Left lung (tissue), 4 donors: ENCODE measurements at regions not wholly inside any gene's neighbourhood (a gene's known extent, or its start where the extent isn't known, plus 50 kb on each side); places are given as distances from the start of the nearest gene placed in this dataset.

Experiments
- ATAC-seq: fragments of 200-7000 bp; cut with Tn5 transposase; one replicate; pipeline ENCODE4 v1.9.1; 2020; ENCODE audit warnings: moderate library complexity
- DNase-seq, 4 donors: peaks; one replicate each; pipeline ENCODE4 v3.0.0-alpha.2; 2013 to 2020
- H3K27ac ChIP-seq, 2 donors: fragments of 200-600 bp; sonication (generic) in 1 of 2; one replicate each; pipeline versions ENCODE4 v1.5.0 to v1.8.0; 2020 to 2021
- H3K27me3 ChIP-seq, 2 donors: fragments of 200-600 bp; sonication (generic) in 1 of 2; one replicate each; pipeline versions ENCODE4 v1.5.0 to v1.8.0; 2020 to 2021
- H3K36me3 ChIP-seq, 2 donors: fragments of 200-600 bp; sonication (generic) in 1 of 2; one replicate each; pipeline versions ENCODE4 v1.5.0 to v1.8.0; 2020 to 2021
- H3K4me1 ChIP-seq, 2 donors: fragments of 200-600 bp; one replicate each; pipeline ENCODE4 v1.8.0; 2021
- H3K4me3 ChIP-seq, 2 donors: fragments of 200-600 bp; sonication (generic) in 1 of 2; one replicate each; pipeline versions ENCODE4 v1.5.0 to v1.8.0; 2020 to 2021; ENCODE audit warnings: mild to moderate bottlenecking in 1 of 2
- H3K9me3 ChIP-seq, 2 donors: fragments of 200-600 bp; sonication (generic) in 1 of 2; one replicate each; pipeline versions ENCODE4 v1.5.0 to v1.8.0; 2020 to 2021
- CTCF ChIP-seq, 2 donors: fragments of 200-600 bp; sonication (generic) in 1 of 2; IDR thresholded peaks; one replicate each; pipeline versions ENCODE4 v1.5.0 to v1.8.0; 2021; ENCODE audit warnings: antibody characterized with exemption in 2 of 2
- intact Hi-C, 2 donors: fragments of 100-400 bp; cut with DNase I; formaldehyde crosslinking; loops; one replicate each; pipeline versions ENCODE4 v1.11.2 to v1.14.2; 2022
- donor health status: DM: no; HTN: yes; CAD: no.
- donor health status: DM: no; HTN: no; CAD: no.

- TF ChIP-seq CTCF (IDR thresholded peaks at IDR 0.05) = no peak
- H3K27me3 ChIP-seq = no peaks in the 10 kb centered on the region
- DNase-seq (no peak), ATAC-seq (no peak)
- no peaks in the 10 kb centered on the region for H3K4me1 ChIP-seq
- H3K4me3 ChIP-seq = no peak overlapping the region
- intact Hi-C loops = no loop called here
- H3K36me3 ChIP-seq = no peaks in the 10 kb centered on the region
- no peaks in the 10 kb centered on the region for H3K9me3 ChIP-seq
- no peak overlapping the region for H3K27ac ChIP-seq
Measured at GRCh38 chr6:147782302-147782701, 273.8 kb downstream of the SAMD5 start.

- no peak for ATAC-seq
- intact Hi-C loops = no loop called here
Measured at GRCh38 chr6:147784371-147784770, 275.9 kb downstream of the SAMD5 start.

GRCh38 chr6:147787417-147787816, 278.9 kb downstream of the SAMD5 start:
- Histone ChIP-seq H3K36me3 (no peaks in the 10 kb centered on the region), H3K4me3 (no peak overlapping the region), H3K4me1 (no peaks in the 10 kb centered on the region), H3K9me3 (peaks cover 0 to 2% of the 10 kb centered on the region in 2 donors), H3K27me3 (no peaks in the 10 kb centered on the region), H3K27ac (no peak overlapping the region)
- ATAC-seq (no peak), DNase-seq (no peak)
- intact Hi-C loops = no loop called here
- TF ChIP-seq CTCF (IDR thresholded peaks at IDR 0.05) = no peak

More at GRCh38 chr6:147784371-147784770, 275.9 kb downstream of the SAMD5 start:
- DNase-seq = no peak
- Histone ChIP-seq H3K27ac (no peak overlapping the region), H3K4me3 (no peak overlapping the region), H3K4me1 (no peaks in the 10 kb centered on the region), H3K27me3 (no peaks in the 10 kb centered on the region), H3K9me3 (no peaks in the 10 kb centered on the region), H3K36me3 (no peaks in the 10 kb centered on the region)
- no peak for TF ChIP-seq CTCF (IDR thresholded peaks at IDR 0.05)

- H3K36me3 ChIP-seq = no peaks in the 10 kb centered on the region
- H3K27ac ChIP-seq = no peak overlapping the region
- no peak for ATAC-seq
- no peak overlapping the region for H3K4me3 ChIP-seq
- TF ChIP-seq CTCF (IDR thresholded peaks at IDR 0.05) = no peak
- H3K4me1 ChIP-seq = no peaks in the 10 kb centered on the region
- no peak for DNase-seq
- H3K9me3 ChIP-seq = peaks cover 0 to 2% of the 10 kb centered on the region in 2 donors
- H3K27me3 ChIP-seq = no peaks in the 10 kb centered on the region
- intact Hi-C loops = no loop called here
Measured at GRCh38 chr6:147789430-147789947, 281.0 kb downstream of the SAMD5 start.

- ATAC-seq (no peak), DNase-seq (no peak)
- Histone ChIP-seq H3K36me3 (no peaks in the 10 kb centered on the region), H3K4me1 (no peaks in the 10 kb centered on the region), H3K9me3 (peaks cover 0 to 2% of the 10 kb centered on the region in 2 donors), H3K27ac (no peak overlapping the region), H3K4me3 (no peak overlapping the region), H3K27me3 (no peaks in the 10 kb centered on the region)
- intact Hi-C loops = no loop called here
- no peak for TF ChIP-seq CTCF (IDR thresholded peaks at IDR 0.05)
Measured at GRCh38 chr6:147793871-147794643, 285.6 kb downstream of the SAMD5 start.
